Esophagus muscularis mucosa (tissue), 4 donors: ENCODE measurements at regions not wholly inside any gene's neighbourhood (a gene's known extent, or its start where the extent isn't known, plus 50 kb on each side); places are given as distances from the start of the nearest gene placed in this dataset.

Experiments used
- DNase-seq: peaks from one replicate; pipeline ENCODE4 v3.0.0-alpha.2; 2017; ENCODE audit errors: extremely low spot score
- H3K27ac ChIP-seq, 4 donors: fragments of 200-600 bp; sonication (generic); replicated peaks in 1 of 4; 1 replicate in 3 of 4; 2 replicates in 1 of 4; pipeline ENCODE4 v1.5.1; 2016 to 2019; ENCODE audit warnings: mild to moderate bottlenecking in 1 of 4
- H3K27me3 ChIP-seq, 4 donors: fragments of 200-600 bp; sonication (generic); one replicate each; pipeline versions ENCODE4 v1.5.1 to v1.6.0; 2016 to 2019
- H3K36me3 ChIP-seq, 4 donors: fragments of 200-600 bp; sonication (generic); one replicate each; pipeline ENCODE4 v1.5.1; 2016 to 2019
- H3K4me1 ChIP-seq, 4 donors: fragments of 200-600 bp; sonication (generic); one replicate each; pipeline ENCODE4 v1.5.1; 2016 to 2019
- H3K4me3 ChIP-seq, 4 donors: fragments of 200-600 bp; sonication (generic); 1 replicate in 2 of 4; 2 replicates in 2 of 4; pipeline ENCODE4 v1.5.1; 2016 to 2019; ENCODE audit warnings: mild to moderate bottlenecking in 4 of 4, moderate library complexity in 1 of 4
- H3K9me3 ChIP-seq, 4 donors: fragments of 200-600 bp; sonication (generic); 1 replicate in 3 of 4; 2 replicates in 1 of 4; pipeline ENCODE4 v1.5.1; 2016 to 2019
- CTCF ChIP-seq, 3 experiments: fragments of 200-600 bp in 2 of 3; fragments of 450-650 bp in 1 of 3; sonication (generic) in 2 of 3; IDR thresholded peaks; one replicate each; pipeline ENCODE4 v1.5.1; 2017 to 2019; ENCODE audit warnings: antibody characterized with exemption in 3 of 3, mild to moderate bottlenecking in 2 of 3, moderate library complexity in 1 of 3
- EP300 ChIP-seq: sonication (generic); formaldehyde crosslinking; IDR thresholded peaks from one replicate; pipeline ENCODE4 v1.6.1; 2017; ENCODE audit warnings: antibody characterized with exemption
- POLR2A ChIP-seq: fragments of 450-650 bp; IDR thresholded peaks from one replicate; pipeline ENCODE4 v1.6.1; 2017; ENCODE audit warnings: antibody characterized with exemption, moderate library complexity, mild to moderate bottlenecking, low read depth
- POLR2AphosphoS5 ChIP-seq, 2 donors: sonication (generic); formaldehyde crosslinking; IDR thresholded peaks; one replicate each; pipeline ENCODE4 v1.6.1; 2017; ENCODE audit warnings: antibody characterized with exemption in 2 of 2
- WGBS: methylation state at CpG from one replicate; pipeline ENCODE4 v1.1.5; 2018; 5-methylcytosine and 5-hydroxymethylcytosine counted together
- intact Hi-C: fragments of 100-400 bp; cut with DNase I; formaldehyde crosslinking; loops from one replicate; pipeline ENCODE4 v1.15.1; 2023

DNA sequence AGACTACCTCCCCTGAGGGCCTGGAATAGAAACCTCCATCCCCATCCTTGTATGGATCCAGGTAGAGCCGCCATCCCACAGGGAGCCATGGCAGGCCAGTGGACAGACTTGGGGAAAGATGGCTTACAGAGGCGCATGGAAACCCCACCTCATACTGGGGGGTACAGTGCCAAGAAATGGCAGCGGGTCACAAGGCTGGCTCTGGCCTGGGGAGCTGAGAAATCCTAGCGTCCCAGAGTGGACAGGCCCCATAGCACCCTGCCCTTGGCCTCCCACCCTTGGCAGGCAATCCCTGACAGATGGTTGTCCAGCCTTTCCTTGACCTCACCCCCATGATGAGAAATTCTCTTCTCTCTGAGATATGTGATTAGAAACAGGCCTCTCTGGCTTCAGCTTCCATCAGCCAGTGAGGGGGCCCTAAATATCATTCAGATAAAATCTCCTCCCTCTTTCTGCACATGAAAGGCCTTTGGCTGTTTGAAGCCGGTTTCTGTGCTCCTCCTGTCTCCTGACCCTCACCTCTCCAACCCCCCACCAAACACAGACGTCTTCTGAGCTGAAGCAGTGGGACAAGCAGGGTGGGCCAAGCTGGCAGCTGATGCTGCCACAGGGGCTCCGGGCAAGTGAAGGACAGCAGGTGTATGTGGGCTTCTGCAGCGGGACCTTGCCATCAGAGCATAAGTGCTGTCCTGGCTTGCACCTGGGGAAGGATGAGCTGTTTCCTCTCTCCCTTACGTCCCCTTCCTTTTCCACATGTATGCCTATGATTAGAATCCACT lies 204.4 kb upstream of the MAMLD1 start:
- intact Hi-C loops: no loop called here
- H3K4me3 ChIP-seq: no peak overlapping the region
- H3K4me1 ChIP-seq: no peaks in the 10 kb centered on the region
- no peaks in the 10 kb centered on the region for H3K36me3 ChIP-seq
- no peak for TF ChIP-seq CTCF (IDR thresholded peaks at IDR 0.05)
- H3K9me3 ChIP-seq: no peaks in the 10 kb centered on the region
- 77% methylated on average over 6 of the region's 9 CpGs for WGBS
- peak; percentile 31 for DNase-seq
- H3K27me3 ChIP-seq: no peaks in the 10 kb centered on the region
- no peak overlapping the region for H3K27ac ChIP-seq

- Histone ChIP-seq H3K27ac (no peak overlapping the region), H3K9me3 (no peaks in the 10 kb centered on the region), H3K4me3 (no peak overlapping the region), H3K4me1 (no peaks in the 10 kb centered on the region), H3K36me3 (no peaks in the 10 kb centered on the region), H3K27me3 (no peaks in the 10 kb centered on the region)
- TF ChIP-seq EP300 (no peak), POLR2AphosphoS5 (IDR thresholded peaks at IDR 0.05) (no peak), POLR2A (no peak), CTCF (IDR thresholded peaks at IDR 0.05) (no peak)
- 84% methylated on average over 3 of the region's 3 CpGs for WGBS
- intact Hi-C loops: no loop called here
- peak; percentile 3 for DNase-seq
Observed at GRCh38 chrX:150159537-150159936, 203.6 kb upstream of the MAMLD1 start.

- no peak for TF ChIP-seq CTCF (IDR thresholded peaks at IDR 0.05)
- TF ChIP-seq EP300: no peak
- no peak for TF ChIP-seq POLR2A
- TF ChIP-seq POLR2AphosphoS5 (IDR thresholded peaks at IDR 0.05): no peak
- Histone ChIP-seq H3K27ac (no peak overlapping the region), H3K4me3 (no peak overlapping the region), H3K4me1 (no peaks in the 10 kb centered on the region), H3K27me3 (no peaks in the 10 kb centered on the region), H3K36me3 (no peaks in the 10 kb centered on the region), H3K9me3 (no peaks in the 10 kb centered on the region)
- intact Hi-C loops: no loop called here
- peak; percentile 8 for DNase-seq
Observed at GRCh38 chrX:150160656-150161055, 202.5 kb upstream of the MAMLD1 start.

- intact Hi-C loops: no loop called here
- Histone ChIP-seq H3K27me3 (no peaks in the 10 kb centered on the region), H3K9me3 (no peaks in the 10 kb centered on the region), H3K4me1 (no peaks in the 10 kb centered on the region), H3K36me3 (no peaks in the 10 kb centered on the region), H3K27ac (no peak overlapping the region), H3K4me3 (no peak overlapping the region)
- TF ChIP-seq POLR2AphosphoS5 (IDR thresholded peaks at IDR 0.05): no peak
- no peak for TF ChIP-seq EP300
- no peak for TF ChIP-seq CTCF (IDR thresholded peaks at IDR 0.05)
- TF ChIP-seq POLR2A: no peak
- 50% methylated on average over 1 of the region's 1 CpG for WGBS
- DNase-seq: no peak
Observed at GRCh38 chrX:150161193-150161592, 201.9 kb upstream of the MAMLD1 start.

- no peak overlapping the region for H3K4me3 ChIP-seq
- intact Hi-C loops: no loop called here
- peak; percentile 2 for DNase-seq
- H3K4me1 ChIP-seq: no peaks in the 10 kb centered on the region
- H3K36me3 ChIP-seq: no peaks in the 10 kb centered on the region
- no peaks in the 10 kb centered on the region for H3K27me3 ChIP-seq
- no peaks in the 10 kb centered on the region for H3K9me3 ChIP-seq
- no peak overlapping the region for H3K27ac ChIP-seq
- TF ChIP-seq EP300 (no peak), CTCF (IDR thresholded peaks at IDR 0.05) (no peak)
- WGBS: 78% methylated on average over 4 of the region's 4 CpGs
Observed at GRCh38 chrX:150162141-150162540, 201.0 kb upstream of the MAMLD1 start.
